ENCODE measurements at regions not wholly inside any gene's neighbourhood (a gene's known extent, or its start where the extent isn't known, plus 50 kb on each side); places are given as distances from the start of the nearest gene placed in this dataset.

- no peak for DNase-seq (ENCODE audit: low read depth)
- TF ChIP-seq, protein P1, sequence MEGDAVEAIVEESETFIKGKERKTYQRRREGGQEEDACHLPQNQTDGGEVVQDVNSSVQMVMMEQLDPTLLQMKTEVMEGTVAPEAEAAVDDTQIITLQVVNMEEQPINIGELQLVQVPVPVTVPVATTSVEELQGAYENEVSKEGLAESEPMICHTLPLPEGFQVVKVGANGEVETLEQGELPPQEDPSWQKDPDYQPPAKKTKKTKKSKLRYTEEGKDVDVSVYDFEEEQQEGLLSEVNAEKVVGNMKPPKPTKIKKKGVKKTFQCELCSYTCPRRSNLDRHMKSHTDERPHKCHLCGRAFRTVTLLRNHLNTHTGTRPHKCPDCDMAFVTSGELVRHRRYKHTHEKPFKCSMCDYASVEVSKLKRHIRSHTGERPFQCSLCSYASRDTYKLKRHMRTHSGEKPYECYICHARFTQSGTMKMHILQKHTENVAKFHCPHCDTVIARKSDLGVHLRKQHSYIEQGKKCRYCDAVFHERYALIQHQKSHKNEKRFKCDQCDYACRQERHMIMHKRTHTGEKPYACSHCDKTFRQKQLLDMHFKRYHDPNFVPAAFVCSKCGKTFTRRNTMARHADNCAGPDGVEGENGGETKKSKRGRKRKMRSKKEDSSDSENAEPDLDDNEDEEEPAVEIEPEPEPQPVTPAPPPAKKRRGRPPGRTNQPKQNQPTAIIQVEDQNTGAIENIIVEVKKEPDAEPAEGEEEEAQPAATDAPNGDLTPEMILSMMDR (IDR thresholded peaks at IDR 0.05; ENCODE audit: control insufficient read depth, insufficient read depth, low read depth, low read length, missing control alignments), result no peak
- no peak overlapping the region for H3K4me3 ChIP-seq (ENCODE audit: control insufficient read depth, low read depth, low read length)
Observed at GRCh38 chr20:11333634-11334033, 584.1 kb upstream of the BTBD3 start.

DNA sequence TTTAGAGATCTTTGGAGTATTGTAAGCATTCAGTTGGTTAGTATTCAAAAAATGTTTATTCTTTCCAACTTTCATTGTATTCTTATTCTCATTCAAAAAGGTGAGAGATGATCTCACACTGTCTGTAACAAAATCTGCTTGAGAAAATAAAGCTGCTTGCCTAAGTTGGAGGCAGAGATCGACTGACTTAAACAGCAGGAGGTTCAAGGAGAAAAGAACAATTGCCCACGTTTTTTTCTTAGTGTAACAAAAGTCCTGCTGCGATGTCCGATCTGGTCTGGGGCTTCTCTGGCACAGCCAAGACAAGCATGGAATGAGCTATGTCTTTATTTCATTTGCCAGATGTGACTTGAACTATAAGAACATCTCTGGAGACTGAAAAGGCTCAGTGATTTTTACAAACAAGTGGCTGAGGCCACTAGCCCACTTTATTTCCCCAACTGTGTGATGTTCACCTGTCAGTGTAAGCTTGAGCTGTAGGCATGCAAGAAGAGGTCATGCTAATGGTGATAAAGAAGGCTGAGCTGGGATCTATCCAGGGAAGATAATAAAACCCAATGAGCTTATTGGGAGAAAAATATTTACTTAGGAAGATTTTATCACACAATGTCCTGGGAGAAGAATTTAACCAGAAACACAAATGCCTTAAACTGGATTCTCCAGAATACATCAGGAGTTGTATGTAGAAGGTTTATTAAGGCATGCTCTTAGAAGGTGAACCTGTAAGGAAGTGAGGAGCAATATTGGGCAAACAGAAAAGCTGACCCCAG, 580.1 kb upstream of the BTBD3 start:
- TF ChIP-seq, protein P1 (IDR thresholded peaks at IDR 0.05; ENCODE audit: control insufficient read depth, insufficient read depth, low read depth, low read length, missing control alignments), result no peak

DNA sequence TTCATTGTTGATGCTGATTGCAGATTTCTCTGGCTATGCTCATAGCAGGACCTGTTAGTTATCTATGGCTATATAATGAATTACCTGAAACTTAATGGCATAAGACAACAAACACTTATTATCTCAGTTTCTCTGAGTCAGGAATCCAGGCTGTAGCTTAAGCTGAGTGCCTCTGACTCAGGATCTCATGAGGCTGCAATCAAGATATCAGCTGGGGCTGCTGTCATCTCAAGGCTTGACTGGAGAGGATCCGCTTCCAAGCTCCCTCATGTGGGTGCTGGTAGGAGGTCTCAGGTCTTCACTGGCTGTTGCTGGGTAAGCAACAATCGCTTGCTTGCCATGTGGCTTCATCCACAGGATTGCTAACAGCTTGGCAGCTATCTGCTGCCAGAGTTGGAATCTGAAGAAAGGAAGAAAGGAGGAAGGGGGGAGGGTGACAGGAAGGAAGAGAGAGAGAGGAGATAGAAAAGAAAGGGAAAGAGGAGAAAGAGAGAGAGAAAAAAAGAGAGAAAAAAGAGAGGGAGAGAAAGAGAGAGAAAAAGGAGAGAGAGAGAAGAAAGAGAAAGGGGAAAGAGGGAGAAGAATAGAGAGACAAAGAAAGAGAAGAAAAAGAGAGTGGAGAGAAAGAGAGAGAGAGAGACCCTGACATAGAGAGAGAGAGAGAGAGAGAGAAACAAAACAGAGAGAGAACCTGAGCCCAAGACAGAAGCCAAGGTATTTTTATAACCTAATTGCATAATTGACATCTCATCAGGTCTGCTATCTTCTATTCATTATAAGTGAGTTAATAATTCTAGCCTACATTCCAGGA, 579.0 kb upstream of the BTBD3 start:
- H3K4me3 ChIP-seq (ENCODE audit: control insufficient read depth, low read depth, low read length), result no peak overlapping the region
- no peak for DNase-seq (ENCODE audit: low read depth)
- TF ChIP-seq, protein P1 (IDR thresholded peaks at IDR 0.05; ENCODE audit: control insufficient read depth, insufficient read depth, low read depth, low read length, missing control alignments), result no peak

More for the DNA sequence above, 580.1 kb upstream of the BTBD3 start:
- no peak for DNase-seq (ENCODE audit: low read depth)
- no peak overlapping the region for H3K4me3 ChIP-seq (ENCODE audit: control insufficient read depth, low read depth, low read length)

DNA sequence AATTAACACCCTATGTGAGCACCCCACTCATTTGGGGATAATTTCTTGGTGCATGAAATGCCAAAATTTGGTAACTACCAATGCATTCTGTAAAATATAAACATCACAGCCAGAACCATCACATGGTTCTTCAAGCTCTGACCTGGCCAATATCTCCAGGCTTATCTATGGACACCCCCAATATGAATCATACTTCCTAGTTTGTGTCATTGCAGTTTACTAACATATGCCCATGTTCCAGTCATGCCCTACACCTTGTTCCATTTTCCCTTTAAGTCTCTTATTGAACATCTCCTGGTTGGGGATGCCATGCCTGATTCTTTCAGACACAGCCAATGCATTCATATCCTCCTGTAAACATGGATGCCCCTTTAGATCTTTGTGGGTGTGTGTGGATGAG, 572.8 kb upstream of the BTBD3 start:
- TF ChIP-seq, protein P1 (IDR thresholded peaks at IDR 0.05; ENCODE audit: control insufficient read depth, insufficient read depth, low read depth, low read length, missing control alignments), result no peak
- no peak for DNase-seq (ENCODE audit: low read depth)
- H3K4me3 ChIP-seq (ENCODE audit: control insufficient read depth, low read depth, low read length), result no peak overlapping the region

GRCh38 chr20:11347738-11348137, 570.0 kb upstream of the BTBD3 start:
- TF ChIP-seq, protein P1 (IDR thresholded peaks at IDR 0.05; ENCODE audit: control insufficient read depth, insufficient read depth, low read depth, low read length, missing control alignments), result no peak
- no peak for DNase-seq (ENCODE audit: low read depth)
- H3K4me3 ChIP-seq (ENCODE audit: control insufficient read depth, low read depth, low read length), result no peak overlapping the region

GRCh38 chr20:11350126-11351005, 567.3 kb upstream of the BTBD3 start:
- TF ChIP-seq, protein P1 (IDR thresholded peaks at IDR 0.05; ENCODE audit: control insufficient read depth, insufficient read depth, low read depth, low read length, missing control alignments), result no peak
- DNase-seq (ENCODE audit: low read depth), result peak; percentile 46
- no peak overlapping the region for H3K4me3 ChIP-seq (ENCODE audit: control insufficient read depth, low read depth, low read length)

Measured in AG09309 (cell line).